Naive thymus-derived CD8-positive, alpha-beta T cell (primary cell): ENCODE measurements at regions not wholly inside any gene's neighbourhood (a gene's known extent, or its start where the extent isn't known, plus 50 kb on each side); places are given as distances from the start of the nearest gene placed in this dataset.

ENCODE experiments used
- ATAC-seq, 2 donors: fragments of 150-1000 bp; cut with Tn5 transposase in 1 of 2; sonication (Bioruptor Pico), chemical (Tn5 transposase) in 1 of 2; 1 replicate in 1 of 2; 2 replicates in 1 of 2; pipeline ENCODE4 v1.10.0; 2021; ENCODE audit warnings: mild to moderate bottlenecking in 2 of 2, moderate library complexity in 2 of 2
- POLR2A ChIA-PET: fragments of 350-600 bp; sonication (Branson Sonifier 250); formaldehyde crosslinking; loops from one replicate; lab custom pipeline; 2021; ENCODE audit warnings: antibody characterized with exemption; lab: Charles Lee
- DNase-seq, 10 donors: peaks; one replicate each; pipeline versions ENCODE4 v3.0.0 to v3.0.0-alpha.2; 2020 to 2022
- H3K27ac Mint-ChIP-seq, 10 donors: one replicate each; pipeline ENCODE4 v1.8.0; 2020 to 2022; ENCODE audit warnings: mild to moderate bottlenecking in 10 of 10, mixed read lengths in 10 of 10, moderate library complexity in 4 of 10, inconsistent platforms in 1 of 10
- H3K27me3 Mint-ChIP-seq, 5 donors: one replicate each; pipeline ENCODE4 v1.8.0; 2021 to 2022; ENCODE audit warnings: mixed read lengths in 5 of 5
- H3K36me3 Mint-ChIP-seq, 3 donors: one replicate each; pipeline ENCODE4 v1.8.0; 2020 to 2022; ENCODE audit warnings: mixed read lengths in 3 of 3, mild to moderate bottlenecking in 2 of 3, inconsistent platforms in 1 of 3
- H3K4me1 Mint-ChIP-seq, 4 donors: one replicate each; pipeline ENCODE4 v1.8.0; 2021 to 2022; ENCODE audit warnings: mixed read lengths in 4 of 4
- H3K4me3 Mint-ChIP-seq, 10 donors: one replicate each; pipeline ENCODE4 v1.8.0; 2020 to 2022; ENCODE audit warnings: mild to moderate bottlenecking in 10 of 10, mixed read lengths in 10 of 10, moderate library complexity in 6 of 10, inconsistent platforms in 1 of 10
- H3K9me3 Mint-ChIP-seq, 9 donors: one replicate each; pipeline ENCODE4 v1.8.0; 2020 to 2022; ENCODE audit warnings: mixed read lengths in 9 of 9, mild to moderate bottlenecking in 3 of 9, inconsistent platforms in 1 of 9, moderate library complexity in 1 of 9

DNA sequence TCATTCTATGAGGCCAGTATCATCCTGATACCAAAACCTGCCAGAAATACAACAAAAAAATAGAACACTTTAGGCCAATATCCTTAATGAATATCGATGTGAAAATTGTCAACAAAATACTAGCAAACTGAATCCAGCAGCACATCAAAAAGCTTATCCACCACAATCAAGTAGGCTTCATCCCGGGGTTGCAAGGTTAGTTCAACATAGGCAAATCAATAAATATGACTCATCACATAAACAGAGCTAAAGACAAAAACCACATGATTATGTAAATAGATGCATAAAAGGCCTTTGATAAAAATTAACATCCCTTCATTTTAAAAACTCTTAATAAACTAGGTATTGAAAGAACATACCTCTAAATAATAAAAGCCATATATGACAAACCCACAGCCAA is 403.2 kb upstream of the AZI2 start:
- peaks cover 0 to 16% (median 0%) of the 10 kb centered on the region in 3 donors for H3K36me3 Mint-ChIP-seq
- H3K27ac Mint-ChIP-seq, result no peak overlapping the region
- DNase-seq (no peak), ATAC-seq (no peak)
- peaks cover 13 to 54% (median 25%) of the 10 kb centered on the region in 9 donors for H3K9me3 Mint-ChIP-seq
- peaks cover 0 to 12% (median 0%) of the 10 kb centered on the region in 5 donors for H3K27me3 Mint-ChIP-seq
- H3K4me1 Mint-ChIP-seq, result no peaks in the 10 kb centered on the region
- no peak overlapping the region for H3K4me3 Mint-ChIP-seq
- POLR2A ChIA-PET, result no interaction called here

DNA sequence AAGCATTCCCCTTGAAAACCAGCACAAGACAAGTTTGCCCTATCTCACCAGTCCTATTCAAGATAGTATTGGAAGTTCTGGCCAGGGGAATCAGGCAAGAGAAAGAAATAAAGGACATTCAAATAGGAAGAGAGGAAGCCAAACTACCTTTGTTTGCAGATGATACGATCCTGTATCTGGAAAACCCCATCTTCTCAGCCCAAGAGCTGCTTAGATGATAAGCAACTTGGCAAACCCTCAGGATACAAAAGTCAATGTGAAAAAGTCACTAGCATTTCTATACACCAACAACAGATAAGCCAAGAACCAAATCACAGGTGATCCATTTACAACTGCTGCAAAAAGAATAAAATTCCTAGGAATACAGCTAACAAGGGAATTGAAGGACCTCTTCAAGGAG is 403.7 kb upstream of the AZI2 start:
- DNase-seq (no peak), ATAC-seq (no peak)
- peaks cover 0 to 12% (median 0%) of the 10 kb centered on the region in 5 donors for H3K27me3 Mint-ChIP-seq
- no peak overlapping the region for H3K27ac Mint-ChIP-seq
- H3K4me1 Mint-ChIP-seq, result no peaks in the 10 kb centered on the region
- POLR2A ChIA-PET, result no interaction called here
- H3K9me3 Mint-ChIP-seq, result peaks cover 13 to 58% (median 25%) of the 10 kb centered on the region in 9 donors
- peaks cover 0 to 16% (median 0%) of the 10 kb centered on the region in 3 donors for H3K36me3 Mint-ChIP-seq
- no peak overlapping the region for H3K4me3 Mint-ChIP-seq

DNA sequence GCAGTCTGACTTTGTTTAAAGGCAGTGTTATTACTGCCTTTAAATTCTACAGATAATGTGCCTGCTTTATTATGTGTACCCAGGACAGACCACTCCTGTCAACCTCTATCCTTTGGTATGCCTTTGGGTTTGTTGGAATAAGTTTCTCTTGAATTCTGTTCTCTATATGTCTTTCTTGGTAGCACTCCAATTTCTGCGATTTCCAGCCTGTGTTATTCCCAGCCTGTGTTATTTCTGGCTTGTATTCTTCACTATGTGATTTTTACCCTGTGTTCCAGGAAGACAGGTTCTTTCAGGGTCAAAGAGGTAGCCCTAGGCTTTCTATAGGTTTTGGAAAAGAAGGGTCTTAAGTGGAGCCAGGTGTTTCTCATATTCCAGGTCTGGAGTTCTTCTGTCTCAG is 407.4 kb upstream of the AZI2 start:
- H3K4me3 Mint-ChIP-seq, result no peak overlapping the region
- DNase-seq (no peak), ATAC-seq (no peak)
- no peaks in the 10 kb centered on the region for H3K27me3 Mint-ChIP-seq
- no peak overlapping the region for H3K27ac Mint-ChIP-seq
- peaks cover 5 to 29% (median 13%) of the 10 kb centered on the region in 9 donors for H3K9me3 Mint-ChIP-seq
- no peaks in the 10 kb centered on the region for H3K4me1 Mint-ChIP-seq
- peaks cover 0 to 1% (median 0%) of the 10 kb centered on the region in 3 donors for H3K36me3 Mint-ChIP-seq
- POLR2A ChIA-PET, result no interaction called here

DNA sequence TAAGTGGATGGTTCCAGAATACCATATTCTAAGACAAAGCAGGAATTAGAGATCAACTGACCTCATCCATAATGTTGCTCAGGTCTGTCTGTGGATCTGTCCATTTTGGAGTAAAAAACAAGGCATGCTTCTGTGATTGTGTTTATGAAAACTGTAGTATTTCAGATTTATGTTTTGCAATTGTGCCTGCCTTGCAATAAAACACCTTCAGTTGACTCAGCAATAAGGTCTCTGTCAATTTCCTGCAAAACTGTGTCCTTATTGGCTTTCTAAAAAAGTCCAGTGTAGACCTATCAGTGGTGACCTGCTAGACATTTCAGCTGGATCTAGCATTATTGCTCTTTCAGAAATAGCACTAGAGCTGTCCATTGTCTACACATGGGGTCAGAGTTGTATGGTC is 409.5 kb upstream of the AZI2 start:
- POLR2A ChIA-PET, result no interaction called here
- H3K4me1 Mint-ChIP-seq, result no peaks in the 10 kb centered on the region
- no peak overlapping the region for H3K27ac Mint-ChIP-seq
- no peak for DNase-seq
- H3K4me3 Mint-ChIP-seq, result no peak overlapping the region
- no peak for ATAC-seq
- no peaks in the 10 kb centered on the region for H3K27me3 Mint-ChIP-seq
- H3K9me3 Mint-ChIP-seq, result peaks cover 0 to 17% (median 3%) of the 10 kb centered on the region in 9 donors
- no peaks in the 10 kb centered on the region for H3K36me3 Mint-ChIP-seq

DNA sequence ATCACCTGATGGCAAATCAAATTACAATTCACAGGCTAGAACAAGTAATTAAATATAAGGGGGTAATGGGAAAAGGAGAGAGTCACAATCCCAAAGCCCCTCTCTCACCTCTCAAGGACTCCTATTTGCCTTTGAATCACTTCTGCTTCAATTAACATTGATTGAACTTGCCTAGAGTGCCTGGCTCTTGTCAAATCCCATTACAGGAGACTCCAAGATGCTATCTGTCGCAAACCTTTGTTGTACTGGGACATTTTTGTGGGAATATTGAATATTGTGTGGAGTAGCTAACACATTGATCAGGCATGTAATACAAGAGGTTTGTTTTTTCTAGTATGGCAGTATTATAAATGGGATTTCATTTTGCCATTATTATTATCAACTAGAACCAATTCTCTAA is 412.8 kb upstream of the AZI2 start:
- POLR2A ChIA-PET, result no interaction called here
- ATAC-seq (no peak), DNase-seq (no peak)
- H3K27ac Mint-ChIP-seq, result no peak overlapping the region
- H3K4me3 Mint-ChIP-seq, result no peak overlapping the region
- H3K4me1 Mint-ChIP-seq, result no peaks in the 10 kb centered on the region
- peaks cover 0 to 13% (median 2%) of the 10 kb centered on the region in 9 donors for H3K9me3 Mint-ChIP-seq
- H3K36me3 Mint-ChIP-seq, result no peaks in the 10 kb centered on the region
- peaks cover 0 to 3% (median under 1%) of the 10 kb centered on the region in 5 donors for H3K27me3 Mint-ChIP-seq

DNA sequence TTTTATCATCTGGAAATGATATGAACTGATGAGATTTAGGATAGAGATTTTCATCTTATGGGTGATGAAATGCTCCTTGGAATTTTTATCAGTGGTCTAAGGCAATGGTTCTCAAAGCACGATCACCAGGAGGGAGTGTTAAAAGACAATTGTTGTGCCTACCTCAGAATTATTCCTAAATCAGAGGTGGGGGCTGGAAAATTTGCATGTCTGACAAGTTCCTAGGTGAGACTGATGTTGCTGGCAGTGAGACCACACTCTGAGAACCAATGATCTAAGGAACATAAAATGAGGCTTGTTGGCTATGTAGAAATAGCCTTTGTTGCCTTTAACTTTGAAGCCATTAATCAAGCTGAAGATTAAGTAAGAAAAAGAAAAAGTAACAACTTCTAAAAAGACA is 416.6 kb upstream of the AZI2 start:
- POLR2A ChIA-PET, result no interaction called here
- Mint-ChIP-seq H3K36me3 (peaks cover 0 to 5% (median 0%) of the 10 kb centered on the region in 3 donors), H3K4me1 (no peaks in the 10 kb centered on the region), H3K27ac (peak overlapping the region in 1 of 10 donors; percentile 18), H3K4me3 (no peak overlapping the region), H3K27me3 (peaks cover 0 to 11% (median 7%) of the 10 kb centered on the region in 5 donors), H3K9me3 (peaks cover 1 to 18% (median 9%) of the 10 kb centered on the region in 9 donors)
- no peak for ATAC-seq
- DNase-seq, result no peak

DNA sequence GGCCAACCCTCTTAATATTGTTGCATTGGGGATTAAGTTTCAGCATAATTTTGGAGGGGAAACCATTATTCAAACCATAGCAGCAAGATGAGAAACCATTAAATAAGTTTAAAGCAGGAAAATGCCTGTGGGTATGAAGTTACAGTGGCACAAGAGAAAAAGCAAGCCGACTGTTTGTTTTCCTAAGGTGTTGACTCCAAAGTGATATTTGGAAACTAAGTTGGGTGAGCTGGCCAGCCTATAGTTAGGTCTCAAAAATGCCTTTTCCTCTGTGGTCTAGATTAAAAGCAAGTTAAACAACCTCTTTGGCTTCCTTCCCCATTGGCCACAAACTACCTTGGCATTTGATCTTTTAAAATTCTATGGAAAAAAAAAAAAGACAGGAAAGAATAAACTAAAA is 419.8 kb upstream of the AZI2 start:
- H3K27me3 Mint-ChIP-seq, result peaks cover 0 to 11% (median 7%) of the 10 kb centered on the region in 5 donors

DNA sequence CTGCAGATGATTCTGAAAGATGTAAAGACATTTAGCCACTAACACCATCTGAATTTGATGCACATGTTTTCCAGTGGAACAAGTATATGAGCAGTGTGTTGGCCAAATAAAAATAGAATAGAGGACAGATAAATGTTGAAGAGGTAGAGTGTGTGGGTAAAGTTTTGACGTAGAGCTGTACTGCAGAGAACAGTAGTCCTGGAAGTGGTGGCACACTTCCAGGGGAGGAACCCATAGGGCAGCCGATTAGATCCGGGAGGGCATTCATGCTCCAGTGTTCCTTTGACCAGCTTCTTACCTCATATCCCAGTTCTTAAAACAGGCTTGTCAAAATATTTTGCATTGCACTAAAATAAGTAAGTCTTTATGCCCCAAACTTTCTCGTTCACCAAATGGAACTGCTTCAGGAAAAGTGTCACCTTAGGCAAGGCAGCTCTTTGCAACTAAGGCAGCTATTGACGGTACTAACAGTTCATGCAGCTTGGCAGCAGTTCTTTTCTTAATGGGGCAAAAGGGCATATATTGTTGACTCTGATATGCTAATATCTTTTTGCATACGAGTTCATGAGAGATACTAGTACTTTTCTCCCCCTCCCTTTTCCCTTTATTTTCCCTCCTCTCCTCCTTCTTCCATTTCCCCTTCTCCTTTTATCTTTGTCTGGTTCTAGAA is 429.3 kb upstream of the AZI2 start:
- no peaks in the 10 kb centered on the region for H3K27me3 Mint-ChIP-seq
- H3K27ac Mint-ChIP-seq, result no peak overlapping the region
- no peak overlapping the region for H3K4me3 Mint-ChIP-seq
- ATAC-seq (no peak), DNase-seq (no peak)
- H3K36me3 Mint-ChIP-seq, result peaks cover 0 to 4% (median 0%) of the 10 kb centered on the region in 3 donors
- H3K4me1 Mint-ChIP-seq, result no peaks in the 10 kb centered on the region
- POLR2A ChIA-PET, result no interaction called here
- peaks cover 0 to 13% (median 8%) of the 10 kb centered on the region in 9 donors for H3K9me3 Mint-ChIP-seq

More for the DNA sequence above, 419.8 kb upstream of the AZI2 start:
- Mint-ChIP-seq H3K4me1 (no peaks in the 10 kb centered on the region), H3K36me3 (peaks cover 0 to 28% (median 0%) of the 10 kb centered on the region in 3 donors), H3K27ac (no peak overlapping the region), H3K9me3 (peaks cover 9 to 50% (median 32%) of the 10 kb centered on the region in 9 donors), H3K4me3 (no peak overlapping the region)
- DNase-seq (no peak), ATAC-seq (no peak)
- POLR2A ChIA-PET, result no interaction called here

DNA sequence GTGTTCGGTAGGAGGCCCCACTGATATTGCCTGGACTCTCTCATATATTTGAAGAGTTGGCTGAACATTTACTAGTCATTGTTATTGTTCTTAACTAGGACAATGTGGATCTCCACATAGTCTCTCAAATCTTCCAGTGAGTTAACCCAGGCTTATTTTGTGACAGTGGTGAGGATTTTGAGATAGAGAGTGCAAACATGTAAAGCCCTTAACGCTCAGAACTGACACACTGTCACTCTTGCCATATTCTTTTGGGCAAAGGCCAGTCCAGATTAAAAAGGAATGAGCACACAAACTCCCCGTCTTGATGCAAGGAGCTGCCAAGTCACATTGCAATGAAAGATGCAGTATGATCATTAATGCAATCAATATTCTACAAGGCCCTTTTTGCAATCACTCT is 431.9 kb upstream of the AZI2 start:
- H3K36me3 Mint-ChIP-seq, result no peaks in the 10 kb centered on the region
- no peaks in the 10 kb centered on the region for H3K27me3 Mint-ChIP-seq
- no peaks in the 10 kb centered on the region for H3K4me1 Mint-ChIP-seq
- POLR2A ChIA-PET, result no interaction called here
- peaks cover 0 to 2% (median 0%) of the 10 kb centered on the region in 9 donors for H3K9me3 Mint-ChIP-seq
- ATAC-seq (no peak), DNase-seq (no peak)
- H3K4me3 Mint-ChIP-seq, result no peak overlapping the region
- H3K27ac Mint-ChIP-seq, result no peak overlapping the region

DNA sequence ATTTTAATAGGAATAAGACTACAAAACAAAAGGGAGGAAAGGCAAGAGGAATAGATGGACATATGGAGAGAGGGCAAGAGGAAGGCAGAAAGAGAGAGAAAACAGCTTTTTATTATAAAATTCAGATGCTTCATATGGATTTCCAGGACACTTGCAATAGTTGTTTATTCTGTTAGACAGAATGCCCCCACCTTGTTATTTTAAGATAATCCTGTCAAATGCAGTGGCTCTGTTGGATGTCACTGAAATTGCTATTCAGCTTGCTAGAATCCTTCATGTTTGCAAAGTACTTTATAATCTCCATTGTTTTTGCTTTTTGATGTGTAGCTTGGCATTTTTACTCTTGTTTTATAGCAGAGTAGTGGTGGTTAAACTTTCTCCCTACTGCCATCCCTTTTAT is 432.4 kb upstream of the AZI2 start:
- peaks cover 0 to 2% (median 0%) of the 10 kb centered on the region in 9 donors for H3K9me3 Mint-ChIP-seq
- no peak overlapping the region for H3K27ac Mint-ChIP-seq
- no peaks in the 10 kb centered on the region for H3K4me1 Mint-ChIP-seq
- DNase-seq, result no peak
- no peaks in the 10 kb centered on the region for H3K36me3 Mint-ChIP-seq
- no peaks in the 10 kb centered on the region for H3K27me3 Mint-ChIP-seq
- no peak overlapping the region for H3K4me3 Mint-ChIP-seq
- no peak for ATAC-seq
- POLR2A ChIA-PET, result no interaction called here

DNA sequence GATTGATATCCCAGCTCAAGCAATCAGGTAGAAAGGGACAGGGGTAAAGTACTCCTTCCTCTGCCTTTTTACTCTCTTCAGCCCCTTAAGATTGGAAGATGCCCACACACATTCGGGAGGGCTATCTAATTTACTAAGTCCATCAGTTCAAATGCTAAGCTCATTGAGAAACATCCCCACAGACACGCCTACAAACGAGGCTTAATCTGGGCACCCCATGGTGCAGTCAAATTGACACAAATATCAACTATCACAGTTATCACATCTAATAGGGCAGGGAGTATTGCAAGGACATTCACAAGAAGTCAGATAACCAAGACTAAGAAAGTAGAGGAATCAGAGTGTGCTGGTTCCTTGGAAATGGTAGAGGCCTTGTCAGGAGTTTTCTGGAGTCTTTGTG is 437.8 kb upstream of the AZI2 start:
- no peak overlapping the region for H3K27ac Mint-ChIP-seq
- peaks cover 0 to 4% (median 0%) of the 10 kb centered on the region in 9 donors for H3K9me3 Mint-ChIP-seq
- H3K27me3 Mint-ChIP-seq, result no peaks in the 10 kb centered on the region
- H3K36me3 Mint-ChIP-seq, result no peaks in the 10 kb centered on the region
- ATAC-seq (no peak), DNase-seq (no peak)
- no peaks in the 10 kb centered on the region for H3K4me1 Mint-ChIP-seq
- H3K4me3 Mint-ChIP-seq, result no peak overlapping the region
- POLR2A ChIA-PET, result no interaction called here

DNA sequence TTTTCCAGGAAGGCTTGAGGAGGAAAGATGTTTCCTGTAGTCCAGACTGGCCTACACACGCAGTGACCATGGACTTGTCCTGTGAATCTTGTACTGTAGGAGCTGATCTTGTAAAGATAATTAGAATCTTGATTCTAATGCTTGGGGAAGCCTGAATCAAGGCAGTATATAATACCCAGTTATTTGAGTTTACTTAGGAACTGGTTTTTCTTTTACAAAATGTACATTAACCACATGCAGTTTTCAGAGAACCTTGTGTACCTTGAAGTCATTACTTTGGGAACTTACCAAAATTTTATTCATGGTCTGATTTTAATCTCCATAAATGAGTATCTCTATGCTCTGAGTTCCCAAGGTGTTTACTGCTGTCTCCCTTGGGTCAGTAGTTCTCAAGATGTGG is 439.9 kb upstream of the AZI2 start:
- ATAC-seq (no peak), DNase-seq (no peak)
- Mint-ChIP-seq H3K9me3 (peaks cover 0 to 4% (median 0%) of the 10 kb centered on the region in 9 donors), H3K4me3 (no peak overlapping the region), H3K27ac (no peak overlapping the region), H3K27me3 (peaks cover 0 to 4% (median 0%) of the 10 kb centered on the region in 5 donors), H3K36me3 (no peaks in the 10 kb centered on the region), H3K4me1 (no peaks in the 10 kb centered on the region)
- POLR2A ChIA-PET, result no interaction called here

DNA sequence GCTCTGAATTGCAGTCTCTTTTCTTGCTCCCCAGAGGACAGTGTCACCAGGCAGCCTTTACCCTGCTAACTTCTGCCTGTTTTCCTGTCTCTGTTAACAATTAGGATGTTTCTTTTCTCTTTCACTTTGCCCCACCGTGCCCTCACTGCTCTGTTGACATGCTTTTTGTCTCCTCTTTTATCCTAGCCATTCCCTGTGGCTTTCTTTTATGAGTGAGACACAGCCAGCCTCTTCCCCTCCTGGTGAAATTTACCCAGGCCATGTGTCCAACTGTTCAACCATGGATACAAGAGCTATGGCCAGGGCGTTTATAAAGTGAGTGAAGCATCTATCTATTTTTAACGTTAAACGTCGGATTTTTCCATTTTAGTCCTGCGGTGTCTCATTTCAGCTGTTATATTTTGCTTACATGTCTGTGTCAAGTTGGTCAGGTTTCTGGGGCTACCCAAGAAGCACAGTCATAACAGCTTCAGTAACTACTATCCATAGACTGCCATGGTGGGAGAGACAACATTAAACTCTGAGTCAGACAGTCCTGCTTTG is 443.2 kb upstream of the AZI2 start:
- Mint-ChIP-seq H3K27ac (no peak overlapping the region), H3K4me1 (no peaks in the 10 kb centered on the region), H3K9me3 (peaks cover 0 to 4% (median 0%) of the 10 kb centered on the region in 9 donors), H3K27me3 (peaks cover 0 to 4% (median 0%) of the 10 kb centered on the region in 5 donors), H3K36me3 (no peaks in the 10 kb centered on the region), H3K4me3 (no peak overlapping the region)
- DNase-seq (no peak), ATAC-seq (no peak)
- POLR2A ChIA-PET, result no interaction called here
